HG02938 (cell line): ENCODE measurements at regions not wholly inside any gene's neighbourhood (a gene's known extent, or its start where the extent isn't known, plus 50 kb on each side); places are given as distances from the start of the nearest gene placed in this dataset.
"Not testable (repeated sequence)": the region's sequence is repeated elsewhere in the genome, so short reads cannot be mapped to it uniquely, and the experiment has no call there.

Experiments used
- ATAC-seq: cut with Tn5 transposase; IDR thresholded peaks from one replicate; pipeline ENCODE4 v1.9.1; 2021; ENCODE audit warnings: mild to moderate bottlenecking, moderate library complexity; ENCODE audit not compliant: unreplicated experiment

DNA sequence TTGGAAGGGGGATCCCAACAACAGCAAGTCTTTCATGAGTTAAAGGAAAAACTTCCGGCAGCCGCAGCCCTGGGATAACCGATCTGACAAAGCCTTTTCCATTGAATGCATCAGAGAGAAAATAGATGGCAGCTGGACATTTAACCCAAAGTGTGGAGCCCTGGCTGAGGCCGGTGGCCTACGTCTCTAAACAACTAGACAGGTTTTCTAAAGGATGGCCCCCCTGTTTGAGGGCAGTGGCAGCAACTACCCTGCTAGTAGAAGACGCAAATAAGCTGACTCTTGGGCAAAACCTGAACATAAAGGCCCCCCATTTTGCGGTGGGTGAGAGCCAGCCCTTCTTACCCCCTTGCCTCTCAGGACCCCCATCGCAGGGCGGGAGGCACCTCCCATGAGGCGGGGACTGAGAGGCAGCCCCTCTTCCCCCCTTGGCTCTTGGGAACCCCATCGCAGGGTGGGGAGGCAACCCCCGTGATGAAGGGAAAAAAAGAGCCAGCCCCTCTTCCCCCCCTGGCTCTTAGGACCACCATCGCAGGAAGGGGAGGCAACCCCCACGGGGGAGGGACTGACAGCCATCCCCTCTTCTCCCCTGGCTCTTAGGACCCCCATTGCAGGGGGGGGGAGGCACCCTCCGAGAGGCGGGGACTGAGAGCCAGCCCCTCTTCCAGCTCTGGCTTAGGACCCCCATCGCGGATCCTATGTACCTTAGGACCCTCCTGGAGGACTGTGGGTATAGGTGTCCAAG, 2422.9 kb upstream of the PCDH20 start:
- ATAC-seq, result no peak

DNA sequence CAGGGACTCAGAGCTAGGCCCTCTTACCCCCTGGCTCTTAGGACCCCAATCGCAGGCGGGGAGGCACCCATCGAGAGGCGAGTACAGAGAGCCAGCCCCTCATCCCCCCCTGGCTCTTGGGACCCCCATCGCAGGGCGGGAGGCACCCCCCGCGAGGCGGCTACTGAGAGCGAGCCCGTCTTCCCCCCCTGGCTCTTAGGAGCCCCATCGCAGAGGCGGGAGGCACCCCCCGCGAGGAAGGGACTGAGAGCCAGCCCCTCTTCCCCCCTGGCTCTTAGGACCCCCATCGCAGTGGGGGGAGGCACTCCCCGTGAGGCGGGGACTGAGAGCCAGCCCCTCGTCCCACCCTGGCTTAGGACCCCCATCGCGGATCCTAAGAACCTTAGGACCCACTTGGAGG, 2422.1 kb upstream of the PCDH20 start:
- ATAC-seq, result not testable (repeated sequence)

DNA sequence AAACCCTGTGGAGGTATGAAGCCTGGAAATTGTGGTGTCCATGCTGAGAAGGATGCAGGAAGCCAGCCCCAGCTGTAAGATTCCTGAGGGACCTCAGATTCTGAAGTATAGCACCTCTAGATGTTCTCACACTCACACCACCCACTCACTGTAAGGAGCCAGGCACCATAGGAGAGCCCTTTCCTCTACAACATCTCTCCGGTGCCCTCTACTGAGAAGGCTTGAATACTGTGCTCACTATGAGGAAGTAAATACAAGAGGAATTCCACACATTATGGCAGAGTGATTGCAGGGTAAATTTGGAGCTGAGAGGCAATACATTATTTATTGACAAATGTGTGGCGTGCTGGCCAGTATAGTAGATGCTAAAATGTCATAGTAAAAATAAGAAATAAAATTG, 2414.0 kb upstream of the PCDH20 start:
- ATAC-seq, result not testable (repeated sequence)

- ATAC-seq, result not testable (repeated sequence)
Measured at GRCh38 chr13:63821785-63822184, 2406.1 kb upstream of the PCDH20 start.

- not testable (repeated sequence) for ATAC-seq
Measured at GRCh38 chr13:63811428-63812004, 2395.9 kb upstream of the PCDH20 start.

- ATAC-seq, result not testable (repeated sequence)
Measured at GRCh38 chr13:63791134-63791533, 2375.5 kb upstream of the PCDH20 start.

- ATAC-seq, result no peak
Measured at GRCh38 chr13:63774133-63774532, 2358.5 kb upstream of the PCDH20 start.

- no peak for ATAC-seq
Measured at GRCh38 chr13:63773476-63773875, 2357.8 kb upstream of the PCDH20 start.

DNA sequence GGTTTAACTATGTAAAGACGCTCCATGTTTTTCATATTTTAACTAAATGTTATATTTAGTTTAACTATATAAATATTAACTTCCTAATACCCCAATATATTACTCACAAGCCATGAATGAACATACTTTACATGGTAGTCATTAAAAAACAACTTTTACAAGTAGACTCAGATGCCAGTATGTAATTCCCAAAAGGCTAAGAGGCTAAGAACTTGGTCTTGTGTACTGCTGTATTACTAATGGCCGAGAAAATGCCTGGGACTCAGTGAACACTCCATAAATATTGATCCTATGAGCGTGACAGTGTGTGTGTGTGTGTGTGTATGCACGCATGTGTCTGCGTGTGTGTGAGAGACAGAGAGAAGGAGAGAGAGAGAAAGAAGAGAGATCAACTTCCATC, 2342.0 kb upstream of the PCDH20 start:
- not testable (repeated sequence) for ATAC-seq

DNA sequence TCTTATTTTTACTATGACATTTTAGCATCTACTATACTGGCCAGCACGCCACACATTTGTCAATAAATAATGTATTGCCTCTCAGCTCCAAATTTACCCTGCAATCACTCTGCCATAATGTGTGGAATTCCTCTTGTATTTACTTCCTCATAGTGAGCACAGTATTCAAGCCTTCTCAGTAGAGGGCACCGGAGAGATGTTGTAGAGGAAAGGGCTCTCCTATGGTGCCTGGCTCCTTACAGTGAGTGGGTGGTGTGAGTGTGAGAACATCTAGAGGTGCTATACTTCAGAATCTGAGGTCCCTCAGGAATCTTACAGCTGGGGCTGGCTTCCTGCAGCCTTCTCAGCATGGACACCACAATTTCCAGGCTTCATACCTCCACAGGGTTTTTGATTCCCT, 2334.2 kb upstream of the PCDH20 start:
- ATAC-seq, result not testable (repeated sequence)

GRCh38 chr13:63741814-63742101, 2326.1 kb upstream of the PCDH20 start:
- not testable (repeated sequence) for ATAC-seq

- ATAC-seq, result no peak
Measured at GRCh38 chr13:63741029-63741813, 2325.6 kb upstream of the PCDH20 start.

DNA sequence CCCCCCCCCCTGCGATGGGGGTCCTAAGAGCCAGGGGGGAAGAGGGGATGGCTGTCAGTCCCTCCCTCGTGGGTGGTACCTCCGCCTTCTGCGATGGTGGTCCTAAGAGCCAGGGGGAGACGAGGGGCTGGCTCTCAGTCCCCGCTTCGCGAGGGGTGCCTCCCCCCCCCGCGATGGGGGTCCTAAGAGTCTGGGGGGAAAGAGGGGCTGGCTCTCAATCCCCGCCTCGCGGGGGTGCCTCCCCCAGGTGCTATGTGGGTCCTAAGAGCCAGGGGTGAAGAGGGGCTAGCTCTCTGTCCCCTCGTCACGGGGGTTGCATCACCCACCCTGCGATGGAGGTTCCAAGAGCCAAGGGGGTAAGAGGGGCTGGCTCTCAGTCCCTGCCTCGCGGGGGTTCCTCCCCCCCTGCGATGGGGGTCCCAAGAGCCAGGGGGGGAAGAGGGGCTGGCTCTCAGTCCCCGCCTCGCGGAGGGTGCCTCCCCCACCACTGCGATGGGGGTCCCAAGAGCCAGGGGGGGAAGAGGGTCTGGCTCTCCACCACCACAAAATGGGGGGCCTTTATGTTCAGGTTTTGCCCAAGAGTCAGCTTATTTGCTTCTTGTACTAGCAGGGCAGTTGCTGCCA, 2323.6 kb upstream of the PCDH20 start:
- not testable (repeated sequence) for ATAC-seq

DNA sequence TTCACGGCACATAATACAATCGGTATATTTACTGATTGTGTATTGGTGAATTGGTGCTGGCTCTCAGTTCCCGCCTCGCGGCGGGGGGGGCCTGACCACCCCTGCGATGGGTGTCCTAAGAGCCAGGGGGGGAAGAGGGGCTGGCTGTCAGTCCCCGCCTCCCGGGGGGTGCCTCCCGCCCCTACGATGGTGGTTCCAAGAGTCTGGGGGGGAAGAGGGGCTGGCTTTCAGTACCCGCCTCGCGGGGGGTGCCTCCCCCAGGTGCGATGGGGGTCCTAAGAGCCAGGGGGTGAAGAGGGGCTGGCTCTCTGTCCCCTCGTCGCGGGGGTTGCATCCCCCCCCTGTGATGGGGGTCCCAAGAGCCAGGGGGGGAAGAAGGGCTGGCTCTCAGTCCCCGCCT, 2321.8 kb upstream of the PCDH20 start:
- no peak for ATAC-seq

DNA sequence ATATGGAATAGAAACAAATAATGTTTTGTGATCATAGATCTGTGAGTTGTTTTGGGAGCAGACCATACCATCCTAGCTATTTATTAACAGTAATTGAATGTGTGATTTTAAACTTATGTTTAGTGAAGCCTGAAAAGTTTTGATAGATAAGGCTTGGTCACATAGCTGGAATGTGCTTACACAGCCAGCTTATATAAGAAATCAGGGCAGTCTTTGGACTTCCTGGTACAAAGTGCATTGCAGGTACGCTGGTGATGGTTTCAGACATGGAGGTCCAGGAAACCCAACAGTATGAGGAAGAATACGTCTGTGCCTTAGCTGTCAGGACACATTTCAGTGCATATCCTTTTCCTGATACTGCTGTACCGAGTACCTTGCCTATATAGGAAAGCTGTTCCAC, 2316.2 kb upstream of the PCDH20 start:
- ATAC-seq, result no peak

DNA sequence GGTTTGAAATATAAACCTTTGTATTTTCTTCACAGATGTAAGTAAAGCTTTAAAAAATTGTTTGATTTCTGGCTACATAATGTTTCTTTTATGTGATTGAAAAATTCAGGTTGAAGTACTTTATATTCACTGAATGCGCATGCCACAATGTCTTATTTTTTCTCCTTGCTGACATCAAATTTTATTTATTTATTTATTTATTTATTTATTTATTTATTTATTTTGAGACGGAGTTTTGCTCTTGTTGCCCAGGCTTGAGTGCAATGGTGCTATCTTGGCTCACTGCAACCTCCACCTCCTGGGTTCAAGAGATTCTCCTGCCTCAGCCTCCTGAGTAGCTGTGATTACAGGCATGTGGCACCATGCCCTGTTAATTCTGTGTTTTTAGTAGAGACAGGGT, 2296.5 kb upstream of the PCDH20 start:
- not testable (repeated sequence) for ATAC-seq

- no peak for ATAC-seq
Measured at GRCh38 chr13:63706751-63707150, 2291.1 kb upstream of the PCDH20 start.

- ATAC-seq, result no peak
Measured at GRCh38 chr13:63704521-63704920, 2288.9 kb upstream of the PCDH20 start.

DNA sequence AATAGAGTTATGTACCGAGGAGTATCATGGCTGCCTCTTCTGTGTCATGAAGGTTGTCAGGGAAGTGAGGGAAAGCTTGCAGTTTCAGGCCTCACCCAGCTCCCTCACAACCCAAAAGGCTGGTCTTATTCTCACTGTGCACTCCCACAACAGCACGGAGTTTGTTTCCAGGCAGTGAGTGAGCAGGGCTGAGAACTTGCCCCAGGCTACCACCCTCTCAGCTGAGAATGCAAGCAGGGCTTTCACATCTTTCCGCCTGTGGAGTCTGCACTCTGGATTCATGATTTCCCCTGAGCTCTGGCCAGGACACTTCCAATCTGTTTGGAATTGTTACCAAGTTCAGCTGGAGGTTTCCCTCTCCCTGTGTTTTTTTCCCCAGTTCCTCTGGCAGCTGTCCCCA, 2284.7 kb upstream of the PCDH20 start:
- ATAC-seq, result no peak

DNA sequence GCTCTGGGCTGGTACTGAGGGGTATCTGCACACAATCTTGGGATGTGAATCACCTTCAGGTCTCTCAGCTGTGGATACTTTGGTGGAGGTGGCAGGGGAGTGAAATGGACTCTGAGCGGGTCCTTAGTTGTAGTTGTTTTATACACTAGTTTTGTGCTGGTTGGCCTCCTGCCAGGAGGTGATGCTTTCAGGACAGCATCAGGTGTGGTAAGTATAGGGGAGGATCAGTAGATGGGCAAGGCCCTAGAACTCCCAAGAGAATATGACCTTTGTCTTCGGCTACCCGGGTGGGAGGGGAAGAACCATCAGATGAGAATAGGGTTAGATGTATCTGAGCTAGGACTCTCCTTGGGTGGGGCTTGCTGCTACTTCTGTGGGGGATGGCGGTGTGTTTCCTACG, 2284.3 kb upstream of the PCDH20 start:
- ATAC-seq, result no peak

- ATAC-seq, result no peak
Measured at GRCh38 chr13:63696055-63696454, 2280.4 kb upstream of the PCDH20 start.

- ATAC-seq, result no peak
Measured at GRCh38 chr13:63693696-63694095, 2278.0 kb upstream of the PCDH20 start.
